ENCODE measurements at regions not wholly inside any gene's neighbourhood (a gene's known extent, or its start where the extent isn't known, plus 50 kb on each side); places are given as distances from the start of the nearest gene placed in this dataset.
"Not testable (repeated sequence)": the region's sequence is repeated elsewhere in the genome, so short reads cannot be mapped to it uniquely, and the experiment has no call there.

DNA sequence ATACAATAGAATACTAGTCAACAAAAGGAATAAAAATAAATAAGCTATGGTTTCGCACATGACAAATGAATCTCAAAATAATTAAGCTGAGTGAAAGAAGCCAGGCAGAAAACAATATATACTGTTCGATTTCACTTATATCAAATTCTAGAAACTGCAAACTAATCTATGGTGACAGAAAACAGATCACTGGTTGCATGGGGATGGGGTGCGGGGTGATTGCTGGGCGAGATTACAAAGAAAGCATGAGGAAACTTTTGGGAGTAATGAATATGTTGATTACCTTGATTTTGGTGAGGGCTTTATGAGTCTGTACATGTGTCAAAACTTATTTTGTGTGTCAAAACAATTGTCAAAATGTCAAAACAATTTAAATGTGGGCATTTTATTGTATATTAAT lies 135.6 kb downstream of the GPR85 start:
- FAIRE-seq, result no peak
- Histone ChIP-seq H3K36me3 (ENCODE audit: control insufficient read depth in 2 of 3, insufficient read depth in 3 of 3, low read length in 3 of 3) (no peaks in the 10 kb centered on the region), H3K9me3 (ENCODE audit: control insufficient read depth in 2 of 3, insufficient read depth in 1 of 3, low read length in 3 of 3) (peaks cover 0 to 2% (median 0%) of the 10 kb centered on the region in 3 donors), H3K27me3 (ENCODE audit: control insufficient read depth, insufficient read depth, low read length) (no peaks in the 10 kb centered on the region), H3K4me3 (ENCODE audit: low read length in 3 of 3) (no peak overlapping the region), H3K4me1 (ENCODE audit: control insufficient read depth in 2 of 3, insufficient read depth in 2 of 3, low read depth in 1 of 3, low read length in 3 of 3) (no peaks in the 10 kb centered on the region), H3K9ac (ENCODE audit: low read length in 3 of 3) (no peak overlapping the region), H3K27ac (ENCODE audit: low read depth in 2 of 2, low read length in 2 of 2) (no peak overlapping the region)
- DNase-seq, result no peak
- TF ChIP-seq, protein P1, sequence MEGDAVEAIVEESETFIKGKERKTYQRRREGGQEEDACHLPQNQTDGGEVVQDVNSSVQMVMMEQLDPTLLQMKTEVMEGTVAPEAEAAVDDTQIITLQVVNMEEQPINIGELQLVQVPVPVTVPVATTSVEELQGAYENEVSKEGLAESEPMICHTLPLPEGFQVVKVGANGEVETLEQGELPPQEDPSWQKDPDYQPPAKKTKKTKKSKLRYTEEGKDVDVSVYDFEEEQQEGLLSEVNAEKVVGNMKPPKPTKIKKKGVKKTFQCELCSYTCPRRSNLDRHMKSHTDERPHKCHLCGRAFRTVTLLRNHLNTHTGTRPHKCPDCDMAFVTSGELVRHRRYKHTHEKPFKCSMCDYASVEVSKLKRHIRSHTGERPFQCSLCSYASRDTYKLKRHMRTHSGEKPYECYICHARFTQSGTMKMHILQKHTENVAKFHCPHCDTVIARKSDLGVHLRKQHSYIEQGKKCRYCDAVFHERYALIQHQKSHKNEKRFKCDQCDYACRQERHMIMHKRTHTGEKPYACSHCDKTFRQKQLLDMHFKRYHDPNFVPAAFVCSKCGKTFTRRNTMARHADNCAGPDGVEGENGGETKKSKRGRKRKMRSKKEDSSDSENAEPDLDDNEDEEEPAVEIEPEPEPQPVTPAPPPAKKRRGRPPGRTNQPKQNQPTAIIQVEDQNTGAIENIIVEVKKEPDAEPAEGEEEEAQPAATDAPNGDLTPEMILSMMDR (IDR thresholded peaks at IDR 0.05; ENCODE audit: borderline replicate concordance, extremely low read depth, insufficient read depth), result no peak
- intact Hi-C loops (cut with DNase I), result no loop called here

DNA sequence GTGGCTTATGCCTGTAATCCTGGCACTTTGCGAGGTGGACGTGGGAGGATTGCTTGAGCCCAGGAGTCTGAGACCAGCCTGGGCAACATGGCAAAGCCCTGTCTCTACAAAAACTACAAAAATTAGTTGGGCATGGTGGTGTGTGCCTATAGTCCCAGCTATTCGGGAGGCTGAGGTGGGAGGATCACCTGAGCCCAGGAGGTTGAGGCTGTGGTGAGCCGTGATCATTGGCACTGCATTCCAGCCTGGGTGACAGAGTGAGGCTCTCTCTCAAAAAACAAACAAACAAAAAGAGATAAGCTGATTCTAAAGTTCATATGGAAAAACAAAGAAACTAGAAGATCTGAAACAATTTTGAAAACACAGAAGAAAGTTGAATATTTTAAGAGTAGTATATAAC lies 136.9 kb downstream of the GPR85 start:
- H3K9ac ChIP-seq (ENCODE audit: low read length in 3 of 3); H3K9me3 ChIP-seq (ENCODE audit: control insufficient read depth in 2 of 3, insufficient read depth in 1 of 3, low read length in 3 of 3); DNase-seq; H3K27me3 ChIP-seq (ENCODE audit: control insufficient read depth, insufficient read depth, low read length); H3K4me3 ChIP-seq (ENCODE audit: low read length in 3 of 3); H3K36me3 ChIP-seq (ENCODE audit: control insufficient read depth in 2 of 3, insufficient read depth in 3 of 3, low read length in 3 of 3); H3K4me1 ChIP-seq (ENCODE audit: control insufficient read depth in 2 of 3, insufficient read depth in 2 of 3, low read depth in 1 of 3, low read length in 3 of 3); H3K27ac ChIP-seq (ENCODE audit: low read depth in 2 of 2, low read length in 2 of 2); FAIRE-seq; intact Hi-C loops (cut with DNase I): not testable (repeated sequence)

DNA sequence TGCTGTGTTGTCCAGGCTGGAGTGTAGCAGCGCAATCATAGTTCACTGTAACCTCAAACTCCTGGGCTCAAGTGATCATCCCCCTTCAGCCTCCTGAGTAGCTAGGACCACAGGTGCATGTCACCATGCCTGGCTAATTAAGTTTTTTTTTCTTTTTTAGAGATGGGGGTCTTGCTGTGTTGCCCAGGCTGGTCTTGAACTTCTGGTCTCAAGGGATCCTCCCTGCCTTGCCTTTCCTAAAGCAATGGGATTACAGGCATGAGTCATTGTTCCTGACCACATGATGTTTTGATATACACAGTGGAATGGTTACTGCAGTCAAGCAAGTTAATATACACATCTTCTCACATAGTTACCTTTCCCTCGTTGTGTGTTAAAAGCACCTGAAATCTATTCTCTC lies 140.3 kb downstream of the GPR85 start:
- Histone ChIP-seq H3K4me1 (ENCODE audit: control insufficient read depth in 2 of 3, insufficient read depth in 2 of 3, low read depth in 1 of 3, low read length in 3 of 3) (no peaks in the 10 kb centered on the region), H3K9ac (ENCODE audit: low read length in 3 of 3) (no peak overlapping the region), H3K36me3 (ENCODE audit: control insufficient read depth in 2 of 3, insufficient read depth in 3 of 3, low read length in 3 of 3) (no peaks in the 10 kb centered on the region), H3K27me3 (ENCODE audit: control insufficient read depth, insufficient read depth, low read length) (no peaks in the 10 kb centered on the region), H3K27ac (ENCODE audit: low read depth in 2 of 2, low read length in 2 of 2) (no peak overlapping the region), H3K9me3 (ENCODE audit: control insufficient read depth in 2 of 3, insufficient read depth in 1 of 3, low read length in 3 of 3) (no peaks in the 10 kb centered on the region), H3K4me3 (ENCODE audit: low read length in 3 of 3) (no peak overlapping the region)
- DNase-seq (no peak), FAIRE-seq (no peak)
- TF ChIP-seq, protein P1 (IDR thresholded peaks at IDR 0.05; ENCODE audit: borderline replicate concordance, extremely low read depth, insufficient read depth), result no peak
- intact Hi-C loops (cut with DNase I), result no loop called here

DNA sequence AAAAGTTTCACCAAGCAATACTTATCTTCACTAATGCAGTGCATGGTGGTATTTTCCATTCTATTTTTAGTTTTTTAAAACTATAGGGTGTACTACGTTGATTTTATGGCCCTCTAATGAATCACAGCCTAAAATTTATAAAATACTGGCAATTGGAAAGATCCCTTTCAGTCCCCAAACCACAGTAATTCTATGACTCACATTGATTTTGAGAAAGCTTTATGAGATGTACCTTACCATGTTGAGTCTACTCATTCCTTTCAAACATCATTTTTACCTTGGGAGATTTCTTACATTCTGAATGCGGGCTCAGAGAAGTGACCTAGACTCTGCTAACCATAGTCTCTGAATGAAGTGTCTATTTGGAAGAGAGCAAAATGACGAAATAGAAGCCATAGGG lies 141.6 kb downstream of the GPR85 start:
- Histone ChIP-seq H3K27me3 (ENCODE audit: control insufficient read depth, insufficient read depth, low read length) (no peaks in the 10 kb centered on the region), H3K4me1 (ENCODE audit: control insufficient read depth in 2 of 3, insufficient read depth in 2 of 3, low read depth in 1 of 3, low read length in 3 of 3) (peaks cover 3 to 4% (median 4%) of the 10 kb centered on the region in 3 donors), H3K9me3 (ENCODE audit: control insufficient read depth in 2 of 3, insufficient read depth in 1 of 3, low read length in 3 of 3) (no peaks in the 10 kb centered on the region), H3K9ac (ENCODE audit: low read length in 3 of 3) (no peak overlapping the region), H3K27ac (ENCODE audit: low read depth in 2 of 2, low read length in 2 of 2) (no peak overlapping the region), H3K36me3 (ENCODE audit: control insufficient read depth in 2 of 3, insufficient read depth in 3 of 3, low read length in 3 of 3) (no peaks in the 10 kb centered on the region), H3K4me3 (ENCODE audit: low read length in 3 of 3) (no peak overlapping the region)
- TF ChIP-seq, protein P1 (IDR thresholded peaks at IDR 0.05; ENCODE audit: borderline replicate concordance, extremely low read depth, insufficient read depth), result no peak
- DNase-seq (no peak), FAIRE-seq (no peak)
- intact Hi-C loops (cut with DNase I), result no loop called here

Data from kidney (tissue), 13 donors.